ENCODE measurements at regions not wholly inside any gene's neighbourhood (a gene's known extent, or its start where the extent isn't known, plus 50 kb on each side); places are given as distances from the start of the nearest gene placed in this dataset.

- no peak overlapping the region for H3K27ac Mint-ChIP-seq
- peaks cover 2% of the 10 kb centered on the region; the same call in 1 of the 2 replicates for H3K36me3 Mint-ChIP-seq
- ChIA-PET POLR2A (no interaction called here), CTCF (no interaction called here)
- DNase-seq (ENCODE audit: low spot score) (no peak), ATAC-seq (no peak)
- peaks cover 35% of the 10 kb centered on the region for H3K4me1 Mint-ChIP-seq
- TF ChIP-seq CDX4 (CRISPR knock-in tag; IDR thresholded peaks at IDR 0.05; ENCODE audit: borderline replicate concordance) (no peak), OVOL2 (CRISPR knock-in tag; IDR thresholded peaks at IDR 0.05; ENCODE audit: borderline replicate concordance) (no peak)
- H3K27me3 Mint-ChIP-seq (ENCODE audit: low read depth), result no peaks in the 10 kb centered on the region
- H3K4me3 Mint-ChIP-seq, result no peak overlapping the region
- peaks cover 4% of the 10 kb centered on the region for H3K9me3 Mint-ChIP-seq
These were observed 204.2 kb upstream of the CD180 start for GRCh38 chr5:67400752-67401151.

- ATAC-seq, result no peak
- Mint-ChIP-seq H3K4me1 (peaks cover 38% of the 10 kb centered on the region), H3K36me3 (peaks cover 2% of the 10 kb centered on the region; the same call in 1 of the 2 replicates), H3K9me3 (peaks cover 4% of the 10 kb centered on the region), H3K27ac (no peak overlapping the region), H3K27me3 (ENCODE audit: low read depth) (peaks cover 8% of the 10 kb centered on the region; the same call in 1 of the 2 replicates), H3K4me3 (no peak overlapping the region)
- ChIA-PET CTCF (interaction anchor here (1.1 kb wide), 1 partner anchor 150 kb away, joined by 4 read pairs; no protein-coding TSS in a partner anchor), POLR2A (no interaction called here)
- DNase-seq (ENCODE audit: low spot score), result no peak
- no peak for TF ChIP-seq ATF2 (CRISPR knock-in tag; IDR thresholded peaks at IDR 0.05; ENCODE audit: borderline replicate concordance, low read depth)
- TF ChIP-seq CBFB (CRISPR knock-in tag; IDR thresholded peaks at IDR 0.05; ENCODE audit: low read depth), result no peak
- no peak for TF ChIP-seq KAT7 (CRISPR knock-in tag; IDR thresholded peaks at IDR 0.05; ENCODE audit: borderline replicate concordance)
- TF ChIP-seq ZBTB43 (CRISPR knock-in tag; IDR thresholded peaks at IDR 0.05), result no peak
- TF ChIP-seq ZNF425 (CRISPR knock-in tag; conservative IDR thresholded peaks at IDR 0.05), result no peak
- no peak for TF ChIP-seq CREM (CRISPR knock-in tag; IDR thresholded peaks at IDR 0.05)
- no peak for TF ChIP-seq PRDM15 (CRISPR knock-in tag; IDR thresholded peaks at IDR 0.05)
- TF ChIP-seq HMGA2 (CRISPR knock-in tag; IDR thresholded peaks at IDR 0.05), result no peak
- TF ChIP-seq SMAD3 (CRISPR knock-in tag; IDR thresholded peaks at IDR 0.05; ENCODE audit: borderline replicate concordance), result no peak
- TF ChIP-seq HMGXB4 (CRISPR knock-in tag; IDR thresholded peaks at IDR 0.05), result no peak
- TF ChIP-seq ZNF138 (CRISPR knock-in tag; conservative IDR thresholded peaks at IDR 0.05), result no peak
- no peak for TF ChIP-seq E2F4 (CRISPR knock-in tag; IDR thresholded peaks at IDR 0.05; ENCODE audit: borderline replicate concordance, low read depth)
- TF ChIP-seq ESRRA (CRISPR knock-in tag; IDR thresholded peaks at IDR 0.05; ENCODE audit: borderline replicate concordance), result no peak
- TF ChIP-seq ZSCAN18 (CRISPR knock-in tag; IDR thresholded peaks at IDR 0.05), result no peak
- TF ChIP-seq ZNF416 (CRISPR knock-in tag; IDR thresholded peaks at IDR 0.05), result no peak
- TF ChIP-seq TCF7 (CRISPR knock-in tag; IDR thresholded peaks at IDR 0.05; ENCODE audit: low read depth), result no peak
These were observed 199.3 kb upstream of the CD180 start for GRCh38 chr5:67395790-67396418.

All from WTC11 (cell line).